HEK293T (cell line): ENCODE measurements at regions not wholly inside any gene's neighbourhood (a gene's known extent, or its start where the extent isn't known, plus 50 kb on each side); places are given as distances from the start of the nearest gene placed in this dataset.

ENCODE experiments used
- CTCF ChIA-PET: fragments of 350-600 bp; formaldehyde crosslinking; extraction: SDS; loops from one replicate; lab custom pipeline; 2021; ENCODE audit warnings: antibody characterized with exemption, inconsistent platforms; lab: Yijun Ruan, JAX
- POLR2A ChIA-PET: fragments of 350-600 bp; formaldehyde crosslinking; extraction: SDS; loops from one replicate; lab custom pipeline; 2020; ENCODE audit warnings: antibody characterized with exemption, inconsistent platforms; lab: Yijun Ruan, JAX
- DNase-seq: peaks from one replicate; pipeline ENCODE4 v3.0.0; 2012; ENCODE audit warnings: mixed read lengths; ENCODE audit errors: extremely low spot score
- ARNT ChIP-seq: fragments of 450-650 bp; IDR thresholded peaks from 2 replicates; pipeline ENCODE4 v1.6.1; 2017; ENCODE audit warnings: mild to moderate bottlenecking
- BHLHE40 ChIP-seq: fragments of 450-650 bp; IDR thresholded peaks from 2 replicates; pipeline ENCODE4 v1.6.1; 2016; ENCODE audit warnings: mild to moderate bottlenecking, moderate library complexity, borderline replicate concordance
- CTBP1 ChIP-seq: fragments of 450-650 bp; IDR thresholded peaks from 2 replicates; pipeline ENCODE4 v1.6.1; 2016; ENCODE audit warnings: borderline replicate concordance
- ELF4 ChIP-seq: fragments of 450-650 bp; IDR thresholded peaks from 2 replicates; pipeline ENCODE4 v1.6.1; 2017; ENCODE audit warnings: antibody characterized with exemption
- FOXA1 ChIP-seq: fragments of 450-650 bp; IDR thresholded peaks from 2 replicates; pipeline ENCODE4 v1.6.1; 2016; ENCODE audit warnings: mild to moderate bottlenecking
- FOXK2 ChIP-seq: fragments of 450-650 bp; IDR thresholded peaks from 2 replicates; pipeline ENCODE4 v1.6.1; 2016; ENCODE audit warnings: mild to moderate bottlenecking
- FOXM1 ChIP-seq: fragments of 450-650 bp; IDR thresholded peaks from 2 replicates; pipeline ENCODE4 v1.6.1; 2017; ENCODE audit warnings: mild to moderate bottlenecking, borderline replicate concordance
- HDGF ChIP-seq: fragments of 450-650 bp; IDR thresholded peaks from 2 replicates; pipeline ENCODE4 v1.6.1; 2017; ENCODE audit warnings: antibody characterized with exemption, borderline replicate concordance
- L3MBTL2 ChIP-seq: fragments of 450-650 bp; conservative IDR thresholded peaks from 2 replicates; pipeline ENCODE4 v1.6.1; 2016; ENCODE audit warnings: mild to moderate bottlenecking
- LEF1 ChIP-seq: fragments of 450-650 bp; IDR thresholded peaks from 2 replicates; pipeline ENCODE4 v1.6.1; 2017; ENCODE audit warnings: mild to moderate bottlenecking, borderline replicate concordance
- NFRKB ChIP-seq: fragments of 450-650 bp; IDR thresholded peaks from 2 replicates; pipeline ENCODE4 v1.6.1; 2016; ENCODE audit warnings: mild to moderate bottlenecking, moderate library complexity
- SP1 ChIP-seq: fragments of 450-650 bp; IDR thresholded peaks from 2 replicates; pipeline ENCODE4 v1.6.1; 2017
- SUZ12 ChIP-seq: fragments of 450-650 bp; IDR thresholded peaks from 2 replicates; pipeline ENCODE4 v1.6.1; 2016; ENCODE audit warnings: mild to moderate bottlenecking
- TARDBP ChIP-seq: fragments of 450-650 bp; IDR thresholded peaks from 2 replicates; pipeline ENCODE4 v1.6.1; 2016
- ZNF384 ChIP-seq: fragments of 450-650 bp; IDR thresholded peaks from 2 replicates; pipeline ENCODE4 v1.6.1; 2016
- TF ChIP-seq, protein P1 (sequence below): fragments of 450-650 bp; IDR thresholded peaks from 2 replicates; pipeline ENCODE4 v1.6.1; 2016

DNA sequence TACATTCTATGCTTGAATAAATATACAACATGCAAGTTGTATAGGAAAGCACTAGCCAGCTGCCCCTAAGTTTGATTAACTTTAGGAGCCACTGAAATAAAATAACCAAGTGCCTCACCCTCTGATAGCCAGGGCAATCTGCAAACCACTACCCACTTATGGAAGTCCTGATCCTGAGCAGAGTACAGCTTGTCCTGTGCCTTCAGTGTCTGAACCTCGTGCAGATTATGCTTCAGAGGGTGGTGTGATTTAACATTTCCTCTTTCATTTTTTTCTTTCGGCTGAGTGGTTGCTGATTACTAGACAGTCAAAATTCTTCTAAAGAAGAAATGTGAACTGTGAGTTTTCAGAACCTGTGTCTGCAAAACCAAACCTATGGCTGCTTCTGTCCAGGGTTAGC lies 327.7 kb downstream of the PIK3R1 start:
- DNase-seq: no peak
- POLR2A ChIA-PET: no interaction called here
- CTCF ChIA-PET: no interaction called here
- no peak for TF ChIP-seq SP1
- no peak for TF ChIP-seq SUZ12
- TF ChIP-seq FOXA1: no peak
- TF ChIP-seq ZNF384: no peak
- TF ChIP-seq BHLHE40: no peak
- no peak for TF ChIP-seq NFRKB
- TF ChIP-seq, protein P1, sequence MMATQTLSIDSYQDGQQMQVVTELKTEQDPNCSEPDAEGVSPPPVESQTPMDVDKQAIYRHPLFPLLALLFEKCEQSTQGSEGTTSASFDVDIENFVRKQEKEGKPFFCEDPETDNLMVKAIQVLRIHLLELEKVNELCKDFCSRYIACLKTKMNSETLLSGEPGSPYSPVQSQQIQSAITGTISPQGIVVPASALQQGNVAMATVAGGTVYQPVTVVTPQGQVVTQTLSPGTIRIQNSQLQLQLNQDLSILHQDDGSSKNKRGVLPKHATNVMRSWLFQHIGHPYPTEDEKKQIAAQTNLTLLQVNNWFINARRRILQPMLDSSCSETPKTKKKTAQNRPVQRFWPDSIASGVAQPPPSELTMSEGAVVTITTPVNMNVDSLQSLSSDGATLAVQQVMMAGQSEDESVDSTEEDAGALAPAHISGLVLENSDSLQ: no peak
- TF ChIP-seq FOXM1: no peak
- no peak for TF ChIP-seq LEF1

DNA sequence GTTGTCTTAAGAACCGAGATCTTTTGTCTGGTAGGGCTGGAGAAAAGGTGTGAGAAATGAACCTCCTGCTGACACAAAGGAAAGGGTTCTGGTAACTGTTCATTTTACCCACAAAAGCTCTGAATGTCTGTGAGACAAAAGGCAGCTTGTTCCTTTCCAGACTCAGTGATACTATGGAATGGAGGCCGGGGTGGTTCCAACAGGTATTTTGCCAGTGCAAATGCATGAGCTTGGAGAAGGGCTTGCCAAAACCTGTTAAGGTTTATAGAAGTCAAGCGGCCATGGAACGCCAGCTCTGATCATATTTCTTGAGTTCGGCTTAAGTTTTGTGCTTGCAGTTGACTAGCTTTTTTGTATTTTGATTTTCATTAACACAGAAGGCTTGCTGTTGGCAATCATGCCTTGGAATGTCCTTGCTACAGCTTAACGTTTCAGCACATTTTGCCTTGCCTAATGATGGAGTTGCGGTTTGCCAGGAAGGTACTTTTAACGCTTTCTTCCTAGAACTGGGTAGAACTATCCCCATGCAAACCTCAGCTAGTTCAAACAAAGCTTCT lies 328.6 kb downstream of the PIK3R1 start:
- DNase-seq: no peak
- TF ChIP-seq HDGF (no peak), ELF4 (no peak), FOXA1 (no peak), L3MBTL2 (no peak), SUZ12 (no peak), FOXK2 (no peak)
- TF ChIP-seq, protein P1: no peak
- POLR2A ChIA-PET: interaction anchor here (1.2 kb wide), 1 partner anchor 9 kb away, joined by 3 read pairs; no protein-coding TSS in a partner anchor
- CTCF ChIA-PET: no interaction called here

DNA sequence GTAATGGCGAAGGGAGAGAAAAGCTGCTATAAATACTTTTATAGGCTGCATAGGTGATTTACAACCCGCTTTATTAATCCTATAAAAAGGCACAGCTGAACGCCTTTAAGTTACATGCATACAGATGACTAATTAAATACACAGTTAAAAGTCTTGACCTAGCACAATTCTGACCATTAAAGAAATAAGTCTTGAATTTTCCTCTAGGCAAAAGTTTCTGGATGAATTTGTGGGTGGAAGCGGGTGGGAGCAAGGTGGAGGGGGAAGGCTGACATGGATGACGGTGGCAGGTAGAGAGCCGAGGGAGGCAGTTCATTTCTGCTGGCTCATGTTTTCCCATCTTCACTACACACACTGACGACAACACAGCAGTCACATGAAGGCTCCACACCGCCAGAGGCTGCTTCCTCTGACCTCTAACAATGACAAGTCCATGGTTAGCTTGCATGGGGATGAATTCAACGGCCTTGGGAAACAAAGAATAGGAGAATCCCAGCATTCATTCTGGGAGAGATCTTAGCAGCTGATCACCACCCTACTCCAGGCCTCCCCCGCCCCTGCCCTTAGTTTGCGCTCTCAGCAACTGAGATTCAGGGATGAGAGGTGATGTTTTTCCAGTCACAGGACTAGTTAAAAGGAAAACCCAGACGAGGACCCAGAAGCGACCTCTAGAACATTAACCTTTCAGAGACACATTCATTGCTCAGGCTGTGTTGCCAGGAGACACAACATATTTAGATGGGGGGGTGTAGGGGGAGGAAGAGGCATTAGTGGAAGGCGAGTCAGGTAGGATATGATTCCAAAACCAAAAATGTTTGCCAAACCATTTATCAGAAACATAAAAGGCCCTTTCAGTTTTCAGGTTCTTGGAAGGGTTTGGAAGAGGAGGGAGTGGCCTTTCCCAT lies 329.3 kb downstream of the PIK3R1 start:
- CTCF ChIA-PET: no interaction called here
- no peak for DNase-seq
- POLR2A ChIA-PET: interaction anchor here (1.2 to 1.4 kb wide), 2 partner anchors 10 to 111 kb away, joined by 3 to 4 read pairs; no protein-coding TSS in a partner anchor
- TF ChIP-seq, protein P1: peak; percentile 54
- no peak for TF ChIP-seq FOXA1

DNA sequence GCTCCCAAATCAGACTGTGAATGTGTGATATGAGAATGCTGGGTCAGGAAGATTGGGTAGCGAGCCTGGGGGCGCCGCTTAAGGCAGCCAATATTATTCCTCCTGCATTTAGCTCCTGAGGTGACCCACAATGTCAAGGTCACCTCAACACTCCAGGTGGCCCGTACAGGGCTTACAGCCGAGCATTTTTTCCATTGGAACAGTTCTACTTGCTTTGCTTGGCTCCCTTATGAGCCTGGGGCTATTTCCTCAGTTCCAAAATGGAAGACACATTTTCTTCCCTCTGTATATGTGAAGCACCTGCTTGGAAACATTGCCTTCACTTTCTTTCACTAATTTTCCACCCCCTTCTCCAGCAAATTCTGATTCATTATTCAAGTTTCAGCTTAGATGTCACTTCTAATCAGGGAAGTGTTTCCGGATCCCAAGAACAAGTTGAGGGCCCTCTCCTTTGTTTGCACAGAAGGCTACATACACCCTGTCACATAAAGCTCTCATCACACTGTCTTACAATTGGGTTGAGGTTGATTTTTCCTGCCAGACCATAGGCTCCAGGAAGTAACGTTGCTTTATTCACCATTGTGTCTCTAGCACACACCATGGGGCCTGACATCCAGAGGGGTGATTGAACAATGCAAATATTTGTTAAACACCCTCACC lies 330.2 kb downstream of the PIK3R1 start:
- CTCF ChIA-PET: interaction anchor here (0.5 kb wide), 1 partner anchor 378 kb away, joined by 6 read pairs; no protein-coding TSS in a partner anchor

DNA sequence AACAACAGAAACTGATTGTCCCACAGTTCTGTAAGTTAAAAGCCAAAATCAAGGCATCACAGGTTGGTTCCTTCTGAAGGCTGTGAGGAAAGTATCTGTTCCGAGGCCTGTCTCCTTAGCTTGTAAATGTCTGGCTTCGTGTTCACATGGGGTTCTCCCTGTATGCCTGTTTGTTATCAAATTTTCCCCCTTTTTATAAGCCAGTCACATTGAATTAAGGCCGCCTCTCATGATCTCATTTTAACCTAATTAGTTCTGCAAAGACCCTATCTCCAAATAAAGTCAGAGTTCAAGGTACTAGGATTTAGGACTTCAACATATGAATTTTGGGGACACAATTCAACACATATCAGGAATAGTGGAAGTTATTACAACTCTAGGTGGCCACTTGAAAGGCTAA lies 331.5 kb downstream of the PIK3R1 start:
- TF ChIP-seq FOXK2: no peak
- TF ChIP-seq SUZ12: no peak
- TF ChIP-seq ARNT: no peak
- no peak for TF ChIP-seq SP1
- TF ChIP-seq NFRKB: no peak
- no peak for TF ChIP-seq L3MBTL2
- no peak for TF ChIP-seq LEF1
- TF ChIP-seq, protein P1: no peak
- no peak for TF ChIP-seq HDGF
- TF ChIP-seq CTBP1: no peak
- TF ChIP-seq FOXA1: no peak
- TF ChIP-seq ZNF384: no peak
- TF ChIP-seq ELF4: no peak
- TF ChIP-seq BHLHE40: no peak
- TF ChIP-seq TARDBP: no peak
- no peak for TF ChIP-seq FOXM1
- POLR2A ChIA-PET: no interaction called here
- CTCF ChIA-PET: no interaction called here
- no peak for DNase-seq

More for the DNA sequence above, 330.2 kb downstream of the PIK3R1 start:
- POLR2A ChIA-PET: interaction anchor here (1.4 kb wide), 1 partner anchor 111 kb away, joined by 4 read pairs; no protein-coding TSS in a partner anchor
- no peak for DNase-seq
- no peak for TF ChIP-seq FOXK2
- TF ChIP-seq FOXA1: no peak
- no peak for TF ChIP-seq ARNT
- no peak for TF ChIP-seq LEF1
- no peak for TF ChIP-seq TARDBP
- TF ChIP-seq, protein P1: no peak
- no peak for TF ChIP-seq ZNF384
- TF ChIP-seq BHLHE40: no peak
- no peak for TF ChIP-seq HDGF
- TF ChIP-seq SUZ12: no peak
- no peak for TF ChIP-seq L3MBTL2
- no peak for TF ChIP-seq NFRKB
- no peak for TF ChIP-seq FOXM1
- TF ChIP-seq SP1: no peak
- no peak for TF ChIP-seq CTBP1
- TF ChIP-seq ELF4: no peak
